KMS-11 (cell line): ENCODE measurements at regions not wholly inside any gene's neighbourhood (a gene's known extent, or its start where the extent isn't known, plus 50 kb on each side); places are given as distances from the start of the nearest gene placed in this dataset.

ENCODE experiments used
- H2AFZ ChIP-seq: fragments of 200-600 bp; sonication (generic); 2 replicates; pipeline ENCODE4 v1.6.1; 2016; ENCODE audit warnings: antibody characterized with exemption, mixed run types, low read depth
- H3K27ac ChIP-seq: fragments of 200-600 bp; sonication (generic); 2 replicates; pipeline ENCODE4 v1.6.1; 2016; ENCODE audit warnings: mild to moderate bottlenecking, mixed run types
- H3K27me3 ChIP-seq: fragments of 200-600 bp; sonication (generic); 2 replicates; pipeline ENCODE4 v1.6.1; 2017; ENCODE audit warnings: mild to moderate bottlenecking, low read depth, mixed run types, moderate library complexity; ENCODE audit not compliant: insufficient read depth
- H3K36me3 ChIP-seq: fragments of 200-600 bp; sonication (generic); 2 replicates; pipeline ENCODE4 v1.6.1; 2017; ENCODE audit warnings: mild to moderate bottlenecking, mixed run types; ENCODE audit not compliant: insufficient read depth
- H3K4me1 ChIP-seq: fragments of 200-600 bp; sonication (generic); 2 replicates; pipeline ENCODE4 v1.6.1; 2016; ENCODE audit warnings: mild to moderate bottlenecking, low read depth, mixed run types; ENCODE audit not compliant: poor library complexity, severe bottlenecking
- H3K4me2 ChIP-seq: fragments of 200-600 bp; sonication (generic); 2 replicates; pipeline ENCODE4 v1.7.0; 2016; ENCODE audit warnings: mild to moderate bottlenecking, mixed run types
- H3K4me3 ChIP-seq: fragments of 200-600 bp; sonication (generic); IDR thresholded peaks from 2 replicates; pipeline ENCODE4 v1.6.1; 2017; ENCODE audit warnings: low read depth, low read length, mixed read lengths; ENCODE audit not compliant: insufficient read depth
- H3K79me2 ChIP-seq: fragments of 200-600 bp; sonication (generic); 2 replicates; pipeline ENCODE4 v1.6.1; 2016; ENCODE audit warnings: low read depth, mixed run types; ENCODE audit not compliant: insufficient read depth
- H3K9ac ChIP-seq: fragments of 200-600 bp; sonication (generic); 2 replicates; pipeline ENCODE4 v1.6.1; 2016; ENCODE audit warnings: mild to moderate bottlenecking, mixed run types
- H4K20me1 ChIP-seq: fragments of 200-600 bp; sonication (generic); 2 replicates; pipeline ENCODE4 v1.6.1; 2016; ENCODE audit warnings: mild to moderate bottlenecking, mixed run types; ENCODE audit not compliant: insufficient read depth
- TF ChIP-seq, protein P1 (sequence below): fragments of 200-600 bp; sonication (generic); conservative IDR thresholded peaks from 2 replicates; pipeline ENCODE4 v1.6.1; 2017; ENCODE audit warnings: low read depth, mild to moderate bottlenecking, antibody characterized with exemption, low read length, moderate library complexity, mixed read lengths

DNA sequence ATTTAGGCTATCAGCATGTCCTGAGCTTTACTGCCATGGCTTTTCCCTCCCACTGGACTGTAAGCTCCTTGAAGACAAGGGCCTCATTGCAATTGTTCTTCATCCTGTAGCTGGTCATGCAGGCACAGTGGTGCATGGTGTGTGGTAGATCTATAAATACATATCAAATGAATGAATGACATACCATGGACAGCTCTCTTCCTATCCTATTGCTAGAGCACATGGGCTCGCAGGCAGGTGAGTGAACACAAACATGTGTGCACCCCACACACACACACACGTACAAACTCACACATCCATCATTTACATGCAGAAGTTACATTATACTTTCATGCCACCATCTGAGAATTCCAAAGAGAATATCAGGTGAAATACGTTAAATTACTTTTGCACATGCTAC lies 172.9 kb upstream of the RUNX1 start:
- Histone ChIP-seq H2AFZ (no peak overlapping the region), H3K27ac (no peak overlapping the region), H3K4me1 (peaks cover 33% of the 10 kb centered on the region), H3K79me2 (no peaks in the 10 kb centered on the region), H3K9ac (no peak overlapping the region), H3K27me3 (peaks cover 18% of the 10 kb centered on the region; the same call in 1 of the 2 replicates), H4K20me1 (no peaks in the 10 kb centered on the region), H3K4me2 (peak overlapping the region; percentile 56), H3K36me3 (no peaks in the 10 kb centered on the region), H3K4me3 (no peak overlapping the region)
- TF ChIP-seq, protein P1, sequence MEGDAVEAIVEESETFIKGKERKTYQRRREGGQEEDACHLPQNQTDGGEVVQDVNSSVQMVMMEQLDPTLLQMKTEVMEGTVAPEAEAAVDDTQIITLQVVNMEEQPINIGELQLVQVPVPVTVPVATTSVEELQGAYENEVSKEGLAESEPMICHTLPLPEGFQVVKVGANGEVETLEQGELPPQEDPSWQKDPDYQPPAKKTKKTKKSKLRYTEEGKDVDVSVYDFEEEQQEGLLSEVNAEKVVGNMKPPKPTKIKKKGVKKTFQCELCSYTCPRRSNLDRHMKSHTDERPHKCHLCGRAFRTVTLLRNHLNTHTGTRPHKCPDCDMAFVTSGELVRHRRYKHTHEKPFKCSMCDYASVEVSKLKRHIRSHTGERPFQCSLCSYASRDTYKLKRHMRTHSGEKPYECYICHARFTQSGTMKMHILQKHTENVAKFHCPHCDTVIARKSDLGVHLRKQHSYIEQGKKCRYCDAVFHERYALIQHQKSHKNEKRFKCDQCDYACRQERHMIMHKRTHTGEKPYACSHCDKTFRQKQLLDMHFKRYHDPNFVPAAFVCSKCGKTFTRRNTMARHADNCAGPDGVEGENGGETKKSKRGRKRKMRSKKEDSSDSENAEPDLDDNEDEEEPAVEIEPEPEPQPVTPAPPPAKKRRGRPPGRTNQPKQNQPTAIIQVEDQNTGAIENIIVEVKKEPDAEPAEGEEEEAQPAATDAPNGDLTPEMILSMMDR = no peak

- Histone ChIP-seq H4K20me1 (no peaks in the 10 kb centered on the region), H3K4me1 (peaks cover 19% of the 10 kb centered on the region), H3K4me2 (no peak overlapping the region), H3K79me2 (no peaks in the 10 kb centered on the region), H3K9ac (no peak overlapping the region), H2AFZ (no peak overlapping the region), H3K36me3 (no peaks in the 10 kb centered on the region), H3K4me3 (no peak overlapping the region), H3K27me3 (peaks cover 11% of the 10 kb centered on the region; the same call in 1 of the 2 replicates), H3K27ac (no peak overlapping the region)
- TF ChIP-seq, protein P1 = no peak
These were observed 171.2 kb upstream of the RUNX1 start for GRCh38 chr21:35220301-35220700.

- Histone ChIP-seq H3K4me2 (no peak overlapping the region), H3K79me2 (no peaks in the 10 kb centered on the region), H3K4me3 (no peak overlapping the region), H3K9ac (no peak overlapping the region), H4K20me1 (no peaks in the 10 kb centered on the region), H3K27me3 (peaks cover 8% of the 10 kb centered on the region; the same call in 1 of the 2 replicates), H3K4me1 (peaks cover 19% of the 10 kb centered on the region), H3K36me3 (no peaks in the 10 kb centered on the region), H2AFZ (no peak overlapping the region), H3K27ac (no peak overlapping the region)
- TF ChIP-seq, protein P1 = no peak
These were observed 170.6 kb upstream of the RUNX1 start for GRCh38 chr21:35219719-35220118.

DNA sequence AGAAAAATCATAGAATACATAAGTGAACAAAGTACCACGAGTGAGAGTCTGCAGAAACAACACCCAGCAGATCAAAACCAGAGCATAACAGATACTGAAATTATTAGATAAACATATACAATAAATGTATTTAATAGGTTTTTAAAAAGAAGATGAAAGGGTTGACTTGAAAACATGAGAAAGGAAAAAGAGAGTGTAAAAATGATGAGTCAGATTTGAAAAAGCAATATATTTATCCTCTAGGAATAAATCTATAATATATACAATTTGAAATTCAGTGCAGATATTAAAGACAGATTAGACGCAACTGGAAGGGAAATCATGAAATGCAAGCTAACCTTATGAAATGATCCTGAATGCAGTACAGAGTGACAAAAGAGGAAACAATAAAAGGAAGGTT lies 170.2 kb upstream of the RUNX1 start:
- H4K20me1 ChIP-seq = no peaks in the 10 kb centered on the region
- no peak overlapping the region for H3K4me2 ChIP-seq
- no peak overlapping the region for H3K9ac ChIP-seq
- no peak overlapping the region for H3K4me3 ChIP-seq
- no peaks in the 10 kb centered on the region for H3K36me3 ChIP-seq
- no peaks in the 10 kb centered on the region for H3K79me2 ChIP-seq
- H2AFZ ChIP-seq = no peak overlapping the region
- H3K4me1 ChIP-seq = peaks cover 19% of the 10 kb centered on the region
- no peak overlapping the region for H3K27ac ChIP-seq
- TF ChIP-seq, protein P1 = no peak
- H3K27me3 ChIP-seq = peaks cover 8% of the 10 kb centered on the region; the same call in 1 of the 2 replicates
